Sigmoid colon (tissue), 4 donors: ENCODE measurements at regions not wholly inside any gene's neighbourhood (a gene's known extent, or its start where the extent isn't known, plus 50 kb on each side); places are given as distances from the start of the nearest gene placed in this dataset.

Experiments
- POLR2A ChIP-seq, 2 donors: fragments of 450-650 bp; IDR thresholded peaks; one replicate each; pipeline ENCODE4 v1.6.1; 2016; ENCODE audit warnings: antibody characterized with exemption in 2 of 2, mild to moderate bottlenecking in 2 of 2, moderate library complexity in 2 of 2
- POLR2AphosphoS5 ChIP-seq, 4 donors: sonication (generic); formaldehyde crosslinking; IDR thresholded peaks; one replicate each; pipeline ENCODE4 v1.6.1; 2017; ENCODE audit warnings: antibody characterized with exemption in 4 of 4
- TF ChIP-seq, protein P1 (sequence below), 4 experiments: fragments of 450-650 bp in 3 of 4; fragments of 200-600 bp in 1 of 4; IDR thresholded peaks; one replicate each; pipeline ENCODE4 v1.5.1; 2016 to 2019; ENCODE audit warnings: antibody characterized with exemption in 4 of 4, mild to moderate bottlenecking in 3 of 4, moderate library complexity in 2 of 4

DNA sequence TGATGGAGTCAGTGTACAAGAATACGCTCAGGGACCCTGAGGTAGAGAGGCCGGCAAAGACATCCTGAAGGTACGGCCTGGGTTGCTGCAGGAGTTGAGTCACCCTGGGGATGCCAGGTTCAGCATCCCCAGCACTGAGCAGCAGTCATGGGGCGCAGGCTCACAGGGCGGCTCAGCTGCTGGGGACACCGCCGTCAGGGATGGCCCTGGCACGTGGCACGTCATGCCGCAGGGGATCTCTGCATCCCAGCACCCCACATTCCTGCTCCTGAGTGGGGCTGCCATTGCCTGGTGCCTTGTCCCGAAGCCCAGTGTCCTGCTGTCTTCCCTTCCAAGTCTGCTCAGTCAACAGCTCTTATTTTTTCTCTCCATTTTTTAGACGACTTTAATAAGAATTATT, 168.7 kb upstream of the NTM start:
- TF ChIP-seq, protein P1, sequence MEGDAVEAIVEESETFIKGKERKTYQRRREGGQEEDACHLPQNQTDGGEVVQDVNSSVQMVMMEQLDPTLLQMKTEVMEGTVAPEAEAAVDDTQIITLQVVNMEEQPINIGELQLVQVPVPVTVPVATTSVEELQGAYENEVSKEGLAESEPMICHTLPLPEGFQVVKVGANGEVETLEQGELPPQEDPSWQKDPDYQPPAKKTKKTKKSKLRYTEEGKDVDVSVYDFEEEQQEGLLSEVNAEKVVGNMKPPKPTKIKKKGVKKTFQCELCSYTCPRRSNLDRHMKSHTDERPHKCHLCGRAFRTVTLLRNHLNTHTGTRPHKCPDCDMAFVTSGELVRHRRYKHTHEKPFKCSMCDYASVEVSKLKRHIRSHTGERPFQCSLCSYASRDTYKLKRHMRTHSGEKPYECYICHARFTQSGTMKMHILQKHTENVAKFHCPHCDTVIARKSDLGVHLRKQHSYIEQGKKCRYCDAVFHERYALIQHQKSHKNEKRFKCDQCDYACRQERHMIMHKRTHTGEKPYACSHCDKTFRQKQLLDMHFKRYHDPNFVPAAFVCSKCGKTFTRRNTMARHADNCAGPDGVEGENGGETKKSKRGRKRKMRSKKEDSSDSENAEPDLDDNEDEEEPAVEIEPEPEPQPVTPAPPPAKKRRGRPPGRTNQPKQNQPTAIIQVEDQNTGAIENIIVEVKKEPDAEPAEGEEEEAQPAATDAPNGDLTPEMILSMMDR (IDR thresholded peaks at IDR 0.05) = no peak
- TF ChIP-seq POLR2A (IDR thresholded peaks at IDR 0.05) (no peak), POLR2AphosphoS5 (IDR thresholded peaks at IDR 0.05) (no peak)
